GM12891 (cell line): ENCODE measurements at regions not wholly inside any gene's neighbourhood (a gene's known extent, or its start where the extent isn't known, plus 50 kb on each side); places are given as distances from the start of the nearest gene placed in this dataset.

Experiments
- POLR2A ChIP-seq: IDR thresholded peaks from 2 replicates; pipeline ENCODE4 v1.6.1; 2011; ENCODE audit warnings: low read depth, low read length, control low read depth
- POLR2AphosphoS5 ChIP-seq: IDR thresholded peaks from 2 replicates; pipeline ENCODE4 v1.6.1; 2011; ENCODE audit warnings: low read depth, low read length, control low read depth
- POU2F2 ChIP-seq: IDR thresholded peaks from 2 replicates; pipeline ENCODE4 v1.6.1; 2011; ENCODE audit warnings: low read depth, mild to moderate bottlenecking, control low read depth, low read length, moderate library complexity
- SPI1 ChIP-seq: IDR thresholded peaks from 2 replicates; pipeline ENCODE4 v1.6.1; 2011; ENCODE audit warnings: low read depth, low read length, control low read depth
- TAF1 ChIP-seq: IDR thresholded peaks from 2 replicates; pipeline ENCODE4 v1.6.1; 2011; ENCODE audit warnings: low read depth, low read length, control low read depth

GRCh38 chr13:65932013-65932412 lies 1298.1 kb downstream of the PCDH9 start:
- no peak for TF ChIP-seq POLR2A
- no peak for TF ChIP-seq POLR2AphosphoS5
- no peak for TF ChIP-seq SPI1
- no peak for TF ChIP-seq TAF1
- no peak for TF ChIP-seq POU2F2
